GM19351 (cell line): ENCODE measurements at regions not wholly inside any gene's neighbourhood (a gene's known extent, or its start where the extent isn't known, plus 50 kb on each side); places are given as distances from the start of the nearest gene placed in this dataset.
"Not testable (repeated sequence)": the region's sequence is repeated elsewhere in the genome, so short reads cannot be mapped to it uniquely, and the experiment has no call there.

ENCODE experiments used
- ATAC-seq: cut with Tn5 transposase; IDR thresholded peaks from one replicate; pipeline ENCODE4 v1.9.1; 2021; ENCODE audit warnings: mild to moderate bottlenecking, moderate library complexity; ENCODE audit not compliant: unreplicated experiment

GRCh38 chr3:31178467-31178866 is 284.0 kb upstream of the GADL1 start:
- no peak for ATAC-seq

- ATAC-seq: no peak
Observed at GRCh38 chr3:31179768-31180167, 285.3 kb upstream of the GADL1 start.

- no peak for ATAC-seq
Observed at GRCh38 chr3:31180274-31180673, 285.8 kb upstream of the GADL1 start.

GRCh38 chr3:31181661-31182060 is 287.2 kb upstream of the GADL1 start:
- no peak for ATAC-seq

GRCh38 chr3:31182661-31183060 is 288.2 kb upstream of the GADL1 start:
- no peak for ATAC-seq

GRCh38 chr3:31184261-31185061 is 290.0 kb upstream of the GADL1 start:
- ATAC-seq: no peak

- ATAC-seq: no peak
Observed at GRCh38 chr3:31185062-31185357, 290.5 kb upstream of the GADL1 start.

GRCh38 chr3:31186041-31186440 is 291.6 kb upstream of the GADL1 start:
- ATAC-seq: no peak

- ATAC-seq: no peak
Observed at GRCh38 chr3:31187380-31187779, 292.9 kb upstream of the GADL1 start.

- no peak for ATAC-seq
Observed at GRCh38 chr3:31188112-31188511, 293.7 kb upstream of the GADL1 start.

- ATAC-seq: no peak
Observed at GRCh38 chr3:31189330-31189729, 294.9 kb upstream of the GADL1 start.

- no peak for ATAC-seq
Observed at GRCh38 chr3:31189971-31190370, 295.5 kb upstream of the GADL1 start.

- ATAC-seq: no peak
Observed at GRCh38 chr3:31191354-31191753, 296.9 kb upstream of the GADL1 start.

- no peak for ATAC-seq
Observed at GRCh38 chr3:31193429-31193828, 299.0 kb upstream of the GADL1 start.

GRCh38 chr3:31193871-31194270 is 299.4 kb upstream of the GADL1 start:
- no peak for ATAC-seq

- no peak for ATAC-seq
Observed at GRCh38 chr3:31196261-31196660, 301.8 kb upstream of the GADL1 start.

GRCh38 chr3:31196881-31197364 is 302.5 kb upstream of the GADL1 start:
- no peak for ATAC-seq

GRCh38 chr3:31197941-31198340 is 303.5 kb upstream of the GADL1 start:
- no peak for ATAC-seq

GRCh38 chr3:31198890-31199289 is 304.4 kb upstream of the GADL1 start:
- ATAC-seq: no peak

- no peak for ATAC-seq
Observed at GRCh38 chr3:31203960-31204795, 309.7 kb upstream of the GADL1 start.

- not testable (repeated sequence) for ATAC-seq
Observed at GRCh38 chr3:31204796-31205056, 310.3 kb upstream of the GADL1 start.

GRCh38 chr3:31210068-31210645 is 315.7 kb upstream of the GADL1 start:
- ATAC-seq: no peak
